HG03439 (cell line): ENCODE measurements at regions not wholly inside any gene's neighbourhood (a gene's known extent, or its start where the extent isn't known, plus 50 kb on each side); places are given as distances from the start of the nearest gene placed in this dataset.

Source experiments
- ATAC-seq: cut with Tn5 transposase; IDR thresholded peaks from one replicate; pipeline ENCODE4 v1.9.1; 2021; ENCODE audit warnings: mild to moderate bottlenecking, moderate library complexity; ENCODE audit not compliant: unreplicated experiment

DNA sequence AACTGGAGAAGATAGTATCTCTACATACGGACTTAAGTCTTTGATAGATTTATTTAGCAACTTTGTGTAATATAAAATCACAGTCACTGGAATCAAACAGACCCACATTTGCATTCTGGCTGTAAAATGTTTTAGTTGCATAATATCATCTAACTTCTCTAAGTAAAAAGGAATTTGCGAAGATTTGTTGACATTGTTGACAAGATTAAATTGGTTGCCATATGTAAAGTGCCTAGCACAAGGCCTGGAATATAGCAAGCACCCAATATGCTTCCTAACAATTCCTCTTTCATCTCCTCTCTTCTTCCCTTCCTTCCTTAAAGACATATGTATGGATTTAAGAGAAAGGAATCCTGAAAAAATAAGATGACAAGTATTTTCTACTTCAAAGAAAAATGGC lies 295.4 kb upstream of the PPFIA2 start:
- ATAC-seq = no peak

DNA sequence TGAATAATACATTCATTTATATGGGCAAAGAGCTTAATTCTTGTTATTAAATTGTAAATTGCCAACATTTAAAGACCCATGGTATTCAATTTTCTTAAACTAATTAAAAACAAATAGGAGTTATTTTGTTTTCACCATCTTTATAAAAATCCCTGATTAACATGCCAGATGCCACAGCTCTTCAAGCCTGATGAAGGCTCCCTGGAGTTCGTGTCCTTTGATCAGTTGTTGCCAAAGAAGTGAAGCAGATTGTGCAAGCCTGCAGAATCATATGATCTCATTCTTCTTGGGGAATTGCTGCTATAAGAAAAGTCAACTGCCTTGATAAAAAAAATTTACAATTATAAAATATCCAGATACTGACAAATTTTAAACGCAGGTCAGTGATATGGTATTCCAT lies 288.3 kb upstream of the PPFIA2 start:
- ATAC-seq = no peak

DNA sequence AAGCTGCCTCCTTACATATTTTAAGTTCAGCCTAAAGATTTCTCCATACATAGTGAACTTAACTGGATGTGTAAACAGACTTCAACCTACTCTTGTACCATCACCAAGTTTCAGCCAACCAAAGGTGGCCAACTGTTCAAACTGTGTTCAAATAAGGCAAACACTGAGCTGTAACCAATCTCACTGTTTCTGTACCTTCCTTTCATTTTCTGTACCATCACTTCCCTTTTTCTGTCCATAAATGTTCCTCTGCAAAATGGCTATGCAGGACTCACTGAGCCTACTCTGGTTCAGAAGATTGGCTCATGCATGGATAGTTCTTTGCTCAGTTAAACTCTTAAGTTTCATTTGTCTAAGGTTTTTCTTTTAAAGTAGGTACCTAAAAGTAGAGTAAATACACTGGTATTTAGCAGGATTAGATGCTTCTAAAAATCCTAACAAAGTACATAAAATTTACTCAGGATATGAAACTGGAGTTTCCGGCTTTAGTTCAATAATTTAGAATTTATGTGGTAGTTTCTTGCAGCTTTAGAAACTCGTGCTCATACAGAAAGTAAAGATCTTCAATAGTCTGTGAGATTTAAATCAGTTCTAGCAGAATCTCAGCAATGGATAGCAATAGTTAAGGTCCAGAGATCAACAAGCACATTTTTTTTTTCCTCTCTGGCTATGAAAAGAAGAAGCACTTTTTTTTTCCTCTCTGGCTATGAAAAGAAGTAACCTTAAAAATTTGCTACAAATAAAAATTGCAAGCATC lies 282.0 kb upstream of the PPFIA2 start:
- ATAC-seq = no peak

DNA sequence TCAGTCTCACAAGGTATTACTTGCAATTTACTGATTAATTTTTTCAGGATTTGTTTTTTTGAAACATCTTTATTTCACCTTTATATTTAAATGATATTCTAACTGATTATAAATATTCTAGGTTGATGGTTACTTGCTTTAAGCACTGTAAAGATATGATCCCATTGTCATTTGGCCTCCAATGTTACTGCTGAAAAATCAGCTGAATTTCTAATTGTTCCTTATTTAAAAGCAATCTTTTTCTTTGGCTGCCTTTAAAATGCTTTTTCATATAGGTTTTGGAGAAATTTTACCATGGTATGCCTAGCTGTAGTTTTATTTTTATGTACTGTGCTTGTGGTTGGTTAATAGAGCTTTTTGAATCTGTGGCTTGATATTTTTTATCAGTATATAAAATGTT lies 275.6 kb upstream of the PPFIA2 start:
- no peak for ATAC-seq

DNA sequence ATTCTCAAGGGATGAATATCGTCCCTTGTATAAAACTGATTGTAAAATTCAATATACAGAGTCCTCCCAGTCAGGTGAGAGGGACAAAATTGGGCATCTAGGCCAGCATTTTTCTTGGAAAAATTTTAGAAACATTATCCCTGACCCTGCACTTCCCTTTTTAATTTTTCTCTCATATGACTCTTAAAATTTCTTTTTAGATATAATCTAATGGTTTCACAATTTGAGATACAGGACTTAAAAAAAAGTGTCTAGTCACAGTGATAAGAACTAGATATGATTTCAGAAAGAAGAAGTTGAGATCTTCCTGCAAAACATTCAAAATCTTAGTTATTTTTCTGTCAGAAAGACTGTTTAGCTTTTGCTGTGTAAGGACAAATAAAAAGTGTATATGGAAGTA lies 270.8 kb upstream of the PPFIA2 start:
- no peak for ATAC-seq

DNA sequence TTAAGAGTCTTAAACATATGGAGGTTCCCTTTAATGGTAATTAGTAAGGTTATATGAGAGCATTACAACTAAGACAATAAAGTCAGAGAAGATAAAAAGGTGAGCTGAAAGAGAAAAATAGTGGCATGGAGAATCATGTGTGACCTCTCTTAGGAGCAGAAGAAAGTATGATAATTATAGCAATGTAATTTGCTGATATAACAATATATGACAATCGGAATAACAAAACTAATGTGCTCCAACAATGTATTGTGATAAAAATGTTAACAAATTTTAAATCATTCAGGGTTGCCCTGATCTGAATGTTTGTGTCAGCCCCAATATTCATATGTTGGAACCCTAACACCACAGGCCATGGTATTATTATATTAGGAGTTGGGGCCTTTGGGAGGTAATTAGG lies 269.6 kb upstream of the PPFIA2 start:
- ATAC-seq = no peak

DNA sequence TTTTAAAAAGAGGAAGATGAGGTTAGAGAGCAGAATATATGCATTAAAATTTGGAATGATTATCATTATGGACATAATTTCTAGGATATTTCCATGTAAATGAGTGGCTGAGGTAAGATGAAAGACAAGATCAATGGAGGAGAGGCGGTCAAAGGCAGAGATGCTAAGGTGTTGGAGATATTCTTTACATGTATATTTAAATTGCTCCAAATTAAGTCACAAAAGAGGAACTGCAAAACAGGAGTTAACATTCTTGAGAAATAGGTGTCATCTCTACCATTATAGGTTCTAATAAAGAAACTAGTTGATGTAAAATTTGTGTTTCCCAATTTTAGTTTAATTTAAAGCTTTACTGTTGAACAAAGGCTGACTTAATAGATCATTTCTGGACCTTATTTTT lies 268.5 kb upstream of the PPFIA2 start:
- ATAC-seq = no peak

DNA sequence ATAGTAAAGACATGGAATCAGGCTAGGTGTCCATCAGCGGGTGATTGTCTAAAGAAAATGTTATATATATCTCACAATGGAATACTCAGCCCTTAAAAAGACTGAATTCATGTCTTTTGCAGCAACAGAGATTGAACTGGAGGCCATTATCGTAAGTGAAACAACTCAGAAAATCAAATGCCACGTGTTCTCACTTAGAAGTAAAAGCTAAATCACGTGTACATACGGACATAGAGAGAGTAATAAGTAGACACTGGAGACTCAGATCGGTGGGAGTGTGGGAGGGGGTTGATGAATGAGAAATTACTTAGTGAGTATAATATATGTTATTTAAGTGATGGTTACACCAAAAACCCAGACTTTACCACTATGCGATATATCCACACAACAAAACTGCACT lies 266.3 kb upstream of the PPFIA2 start:
- no peak for ATAC-seq

DNA sequence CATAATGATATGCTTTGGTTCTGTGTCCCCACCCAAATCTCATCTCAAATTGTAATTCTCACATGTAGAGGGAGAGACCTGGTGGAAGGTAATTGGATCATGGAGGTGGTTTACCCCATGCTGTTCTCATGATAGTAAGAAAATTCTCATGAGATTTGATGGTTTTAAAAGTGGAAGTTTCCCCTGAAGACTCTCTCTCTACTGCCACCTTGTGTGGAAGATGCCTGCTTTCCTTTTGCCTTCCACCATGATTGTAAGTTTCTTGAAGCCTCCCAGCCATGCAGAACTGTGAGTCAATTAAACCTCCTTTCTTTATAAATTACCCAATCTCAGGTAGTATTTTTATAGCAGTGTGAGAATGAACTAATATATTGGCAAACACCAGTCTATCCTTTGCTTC lies 260.4 kb upstream of the PPFIA2 start:
- no peak for ATAC-seq

DNA sequence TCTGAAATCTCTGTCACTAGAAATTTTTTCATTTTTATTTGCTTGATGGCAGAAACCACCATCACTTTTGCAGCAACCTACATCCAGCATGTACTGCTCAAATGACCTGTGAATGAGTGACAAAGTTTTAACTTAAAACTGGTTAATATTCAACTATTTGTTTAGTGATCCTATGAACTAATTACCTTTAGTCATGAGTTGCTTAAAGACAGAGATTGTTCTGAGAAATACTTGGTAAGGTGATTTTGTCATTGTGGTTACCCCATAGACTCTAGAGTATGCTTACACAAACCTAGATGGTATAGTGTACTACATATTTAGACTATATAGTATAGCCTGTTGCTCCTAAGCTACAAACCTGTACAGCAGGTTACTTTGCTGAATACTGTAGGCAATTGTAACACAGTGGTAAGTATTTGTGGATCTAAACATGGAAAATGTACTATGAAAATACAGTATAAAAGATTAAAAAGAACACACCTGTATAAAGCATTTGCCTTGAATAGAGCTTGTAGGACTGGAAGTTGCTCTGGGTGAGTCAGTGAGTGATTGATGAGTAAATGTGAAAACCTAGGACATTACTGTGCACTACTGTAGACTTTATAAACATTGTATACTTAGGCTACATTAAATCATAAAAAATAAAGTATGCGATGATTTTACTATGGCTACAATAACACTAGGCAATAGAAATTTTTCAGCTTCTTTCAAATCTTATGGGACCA lies 256.6 kb upstream of the PPFIA2 start:
- ATAC-seq = peak; percentile 70

DNA sequence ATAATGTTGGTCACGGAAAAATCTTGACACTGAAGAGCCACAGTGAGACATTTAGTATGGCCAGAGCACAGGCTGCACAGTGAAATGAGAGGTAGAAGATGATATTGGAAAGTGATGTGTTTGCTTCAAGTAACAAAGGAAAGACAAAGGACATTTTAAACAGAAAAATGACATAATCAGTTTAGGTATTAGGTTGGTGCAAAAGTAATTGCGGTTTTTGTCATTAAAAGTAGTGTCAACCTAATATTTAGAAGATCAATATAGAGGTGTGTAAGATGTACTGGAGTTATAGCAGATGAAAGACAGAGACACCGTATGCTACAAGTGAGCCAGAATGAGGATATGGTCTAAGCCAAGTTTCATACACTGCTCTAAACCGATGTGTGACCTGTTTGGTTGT lies 253.0 kb upstream of the PPFIA2 start:
- ATAC-seq = no peak

DNA sequence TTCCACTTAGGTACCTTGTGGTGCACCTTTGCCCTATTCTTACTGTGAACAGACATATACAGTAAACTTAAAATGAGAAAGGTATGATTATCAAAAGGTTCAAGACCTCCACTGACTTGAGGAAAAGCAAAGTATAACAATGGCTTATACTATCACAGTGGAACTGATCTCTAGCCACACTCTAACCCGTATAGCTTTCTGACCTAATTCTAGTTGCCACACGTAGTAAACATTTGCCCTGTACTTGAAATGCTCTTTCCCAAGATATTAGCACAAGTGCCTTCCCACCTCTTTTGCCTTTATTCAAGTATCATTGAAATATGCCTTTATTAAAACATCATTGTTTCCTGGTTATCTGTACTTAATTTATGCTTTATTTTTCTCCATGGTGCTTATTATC lies 250.4 kb upstream of the PPFIA2 start:
- no peak for ATAC-seq

DNA sequence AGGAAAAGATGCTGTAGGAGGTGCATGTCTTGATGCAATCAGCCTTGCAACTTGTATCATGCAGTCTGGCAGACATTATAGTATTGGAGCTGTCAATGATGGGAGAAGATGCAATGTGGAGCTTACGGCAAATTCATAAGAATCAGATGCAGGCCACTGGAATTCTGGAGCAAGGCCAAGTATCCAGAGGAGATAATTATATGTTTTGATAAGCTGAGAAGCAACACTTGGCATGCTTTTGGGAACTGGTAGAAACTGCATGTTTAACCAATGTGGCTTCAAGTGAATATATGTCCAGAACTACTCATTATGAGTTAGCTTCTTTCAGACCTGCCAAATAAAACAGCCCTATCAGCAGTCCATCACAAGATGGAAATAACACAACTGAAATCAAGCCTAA lies 249.1 kb upstream of the PPFIA2 start:
- ATAC-seq = no peak

DNA sequence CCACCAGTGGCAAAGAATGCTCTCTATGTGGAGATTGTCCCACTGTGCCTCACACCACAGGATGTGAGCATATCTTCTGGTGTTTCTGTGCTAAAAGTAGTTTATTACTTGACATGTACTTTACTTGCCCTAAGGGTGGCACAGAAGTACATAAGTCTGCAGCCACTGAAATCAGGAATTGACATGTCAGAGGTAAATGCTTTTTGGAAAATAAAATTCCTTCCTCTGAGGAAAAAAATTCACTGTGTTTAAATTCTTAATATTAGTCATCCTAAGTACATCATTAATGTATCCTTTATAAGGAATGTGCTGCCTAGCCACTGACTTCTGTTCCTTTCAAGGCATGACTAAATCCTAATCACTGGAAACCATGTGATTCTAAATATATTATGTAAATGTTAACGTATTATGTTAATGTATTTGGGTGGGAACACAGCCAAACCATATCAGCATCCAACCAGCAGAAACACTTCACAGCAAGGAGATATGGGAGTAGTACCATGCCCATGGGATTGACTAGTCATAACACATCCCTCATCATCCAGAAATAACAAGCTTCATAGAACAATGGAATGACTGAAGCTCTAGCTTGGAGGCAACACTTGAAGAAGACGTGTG lies 239.7 kb upstream of the PPFIA2 start:
- no peak for ATAC-seq

DNA sequence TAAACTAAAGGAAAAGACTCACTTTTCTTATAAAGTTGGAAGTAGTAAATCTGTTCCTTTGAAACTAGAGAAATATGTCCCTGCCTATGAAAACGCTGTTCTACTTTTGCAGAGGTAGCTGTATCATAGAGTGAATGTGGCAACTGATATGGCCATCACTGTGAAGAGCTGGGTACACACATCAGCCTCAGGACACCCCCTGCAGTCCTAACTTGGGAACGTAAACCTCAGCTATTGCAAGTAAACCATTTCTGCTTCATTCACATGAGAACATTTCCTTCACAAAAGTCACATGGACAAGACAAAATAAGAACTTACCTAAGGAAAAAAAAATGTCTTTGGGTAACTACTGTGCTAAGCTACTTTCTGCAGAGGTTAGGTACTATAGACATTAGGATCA lies 233.3 kb upstream of the PPFIA2 start:
- ATAC-seq = no peak

DNA sequence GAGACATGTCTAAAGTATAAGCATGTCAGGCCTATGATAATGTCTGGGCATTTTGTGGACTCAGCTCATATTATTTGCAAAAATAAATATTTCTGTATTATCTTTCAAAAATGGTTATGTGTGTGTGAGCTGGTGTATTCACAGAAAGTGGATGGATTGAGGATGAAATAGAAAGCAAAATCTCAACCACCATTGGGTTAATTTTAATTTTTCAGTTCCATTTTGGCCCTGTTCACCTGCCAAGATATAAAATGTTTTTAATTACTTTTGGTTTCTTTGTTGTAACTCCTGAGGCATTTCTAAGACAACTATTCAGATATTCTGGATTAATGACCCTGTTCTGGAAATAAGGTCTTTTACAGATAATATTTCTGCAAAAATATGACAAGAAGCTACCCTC lies 232.7 kb upstream of the PPFIA2 start:
- ATAC-seq = no peak

DNA sequence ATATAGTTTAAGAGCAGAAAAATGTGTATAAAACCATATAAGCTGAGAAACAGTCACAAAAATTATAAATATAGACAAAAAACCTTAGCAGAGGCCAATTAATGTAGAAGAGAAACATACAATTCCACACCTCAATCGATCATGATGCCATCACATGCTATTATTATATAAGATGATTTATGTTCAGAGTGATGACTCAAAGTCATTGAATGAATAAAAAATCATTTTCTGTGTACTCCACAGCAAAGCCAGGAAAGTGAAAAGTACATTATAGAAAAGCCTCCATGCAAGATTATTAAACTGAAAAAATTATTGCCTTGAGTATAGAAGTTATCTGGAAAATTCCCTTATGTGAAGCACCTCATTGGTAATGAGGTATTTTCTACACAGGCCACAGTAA lies 229.2 kb upstream of the PPFIA2 start:
- ATAC-seq = no peak

DNA sequence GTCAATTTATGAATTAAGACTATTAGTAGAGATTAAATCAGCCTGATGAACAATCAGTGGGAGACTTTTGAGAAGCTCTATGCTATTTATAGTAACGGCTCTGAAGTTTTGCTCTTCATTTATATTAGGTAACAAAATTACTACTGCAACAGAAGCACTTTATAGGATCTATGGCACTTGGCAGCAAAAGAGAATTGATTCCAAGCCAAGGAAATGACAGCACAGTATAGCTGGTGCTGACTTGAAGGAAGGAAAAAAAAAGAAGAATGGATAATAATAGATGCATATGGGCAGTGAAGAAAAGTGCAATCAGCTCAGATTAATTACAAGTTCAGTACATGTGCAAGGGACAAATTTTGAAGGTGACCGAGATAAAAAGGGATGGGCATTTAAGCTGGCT lies 228.2 kb upstream of the PPFIA2 start:
- no peak for ATAC-seq

DNA sequence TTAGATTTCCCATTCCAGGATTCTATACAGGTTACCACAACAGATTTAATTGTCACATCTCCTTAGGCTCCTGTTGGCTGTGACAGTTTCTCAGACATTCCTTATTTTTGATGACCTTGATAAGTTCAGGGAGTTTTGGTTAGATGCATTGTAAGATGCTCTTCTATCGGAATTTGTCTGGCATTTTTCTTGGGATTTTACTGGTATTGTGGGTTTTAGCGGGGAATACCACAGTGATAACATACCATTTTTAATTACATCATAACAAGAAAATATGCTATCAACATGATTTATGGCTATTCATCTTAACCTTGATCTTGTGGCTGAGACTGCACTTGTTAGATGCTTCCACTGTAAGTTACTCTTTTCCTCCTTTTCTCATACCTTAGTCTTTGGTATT lies 217.5 kb upstream of the PPFIA2 start:
- no peak for ATAC-seq

DNA sequence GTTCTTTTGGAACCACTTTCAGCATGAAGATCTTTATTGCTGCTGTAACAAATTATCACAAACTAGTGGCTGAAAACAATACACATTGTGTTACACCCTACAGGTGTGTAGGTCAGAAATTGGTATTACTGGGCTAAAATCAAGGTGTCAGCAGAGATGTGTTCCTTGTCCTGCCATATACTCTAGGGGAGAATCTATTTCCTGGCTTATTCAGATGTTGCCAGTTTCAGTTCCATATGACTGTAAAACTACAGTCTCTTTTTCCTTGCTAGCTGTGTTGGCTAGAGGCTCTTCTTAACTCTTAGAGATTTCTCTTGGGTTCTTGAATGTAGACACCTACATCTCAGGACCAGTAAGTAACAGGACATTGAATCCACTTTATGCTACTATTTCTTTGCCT lies 215.6 kb upstream of the PPFIA2 start:
- ATAC-seq = no peak

DNA sequence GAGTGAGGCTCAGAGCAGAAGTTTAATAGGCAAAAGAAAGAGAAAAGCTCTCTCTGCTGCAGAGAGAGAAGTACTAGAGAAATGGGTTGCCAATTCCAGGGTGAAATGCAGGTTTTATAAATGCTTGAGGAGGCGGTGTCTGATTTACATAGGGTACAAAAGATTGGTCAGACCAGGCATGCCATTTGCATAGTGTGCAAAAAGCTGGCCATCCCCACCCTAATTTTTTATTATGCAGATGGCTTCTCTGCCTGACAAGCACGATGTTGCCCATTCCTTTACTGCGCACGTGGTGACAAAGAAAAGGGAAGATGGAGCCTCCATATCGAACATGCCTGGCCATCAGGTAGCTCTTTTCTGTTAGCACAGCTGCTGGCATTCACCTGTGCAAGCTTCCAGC lies 209.3 kb upstream of the PPFIA2 start:
- ATAC-seq = no peak

DNA sequence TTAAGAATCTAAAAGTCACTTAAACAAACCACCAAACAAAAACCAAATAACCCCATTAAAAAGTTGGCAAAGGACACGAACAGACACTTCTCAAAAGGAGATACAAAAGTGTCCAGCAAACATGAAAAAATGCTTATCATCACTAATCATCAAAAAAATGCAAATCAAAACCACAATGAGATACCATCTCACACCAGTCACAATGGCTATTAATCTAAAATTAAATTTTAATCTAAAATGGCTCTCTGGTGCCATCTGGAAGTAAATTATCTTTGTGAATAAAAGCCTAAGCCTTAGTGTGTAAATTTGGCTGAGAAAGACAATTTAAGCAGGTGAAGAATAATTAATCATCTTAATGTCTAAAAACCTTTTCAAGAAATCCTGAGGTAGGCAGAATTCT lies 204.5 kb upstream of the PPFIA2 start:
- no peak for ATAC-seq
